ENCODE measurements at regions not wholly inside any gene's neighbourhood (a gene's known extent, or its start where the extent isn't known, plus 50 kb on each side); places are given as distances from the start of the nearest gene placed in this dataset.
"Not testable (repeated sequence)": the region's sequence is repeated elsewhere in the genome, so short reads cannot be mapped to it uniquely, and the experiment has no call there.

GRCh38 chr9:73890685-73891277, 606.4 kb upstream of the RORB start:
- no peak for DNase-seq

GRCh38 chr9:73892335-73892734, 604.8 kb upstream of the RORB start:
- no peak for DNase-seq

GRCh38 chr9:73893230-73893629, 603.9 kb upstream of the RORB start:
- DNase-seq, result no peak

GRCh38 chr9:73896061-73896460, 601.1 kb upstream of the RORB start:
- DNase-seq, result no peak

GRCh38 chr9:73906671-73907070, 590.5 kb upstream of the RORB start:
- DNase-seq, result no peak

- DNase-seq, result no peak
Observed at GRCh38 chr9:73911804-73912203, 585.3 kb upstream of the RORB start.

GRCh38 chr9:73916016-73916673, 581.0 kb upstream of the RORB start:
- no peak for DNase-seq

GRCh38 chr9:73919712-73920111, 577.4 kb upstream of the RORB start:
- no peak for DNase-seq

- DNase-seq, result no peak
Observed at GRCh38 chr9:73923796-73924195, 573.3 kb upstream of the RORB start.

- DNase-seq, result no peak
Observed at GRCh38 chr9:73951147-73951546, 546.0 kb upstream of the RORB start.

GRCh38 chr9:73962792-73963191, 534.3 kb upstream of the RORB start:
- DNase-seq, result no peak

- no peak for DNase-seq
Observed at GRCh38 chr9:73969936-73970335, 527.2 kb upstream of the RORB start.

- DNase-seq, result not testable (repeated sequence)
Observed at GRCh38 chr9:73976424-73976823, 520.7 kb upstream of the RORB start.

GRCh38 chr9:73979894-73980264, 517.3 kb upstream of the RORB start:
- DNase-seq, result no peak

- no peak for DNase-seq
Observed at GRCh38 chr9:73980754-73981153, 516.4 kb upstream of the RORB start.

GRCh38 chr9:73981405-73981804, 515.7 kb upstream of the RORB start:
- no peak for DNase-seq

- DNase-seq, result no peak
Observed at GRCh38 chr9:73995836-73996235, 501.3 kb upstream of the RORB start.

GRCh38 chr9:73996844-73997243, 500.3 kb upstream of the RORB start:
- no peak for DNase-seq

GRCh38 chr9:74001382-74001781, 495.8 kb upstream of the RORB start:
- DNase-seq, result no peak

GRCh38 chr9:74006935-74007334, 490.2 kb upstream of the RORB start:
- no peak for DNase-seq

GRCh38 chr9:74007833-74008232, 489.3 kb upstream of the RORB start:
- DNase-seq, result no peak

GRCh38 chr9:74016004-74016403, 481.1 kb upstream of the RORB start:
- no peak for DNase-seq

GRCh38 chr9:74025402-74025925, 471.7 kb upstream of the RORB start:
- no peak for DNase-seq

- DNase-seq, result no peak
Observed at GRCh38 chr9:74032421-74032820, 464.7 kb upstream of the RORB start.

GRCh38 chr9:74035786-74036185, 461.3 kb upstream of the RORB start:
- no peak for DNase-seq
